H1 (cell line): ENCODE measurements at regions not wholly inside any gene's neighbourhood (a gene's known extent, or its start where the extent isn't known, plus 50 kb on each side); places are given as distances from the start of the nearest gene placed in this dataset.

ENCODE experiments used
- CTCF ChIA-PET: fragments of 300-600 bp; sonication (Branson Sonifier 250); formaldehyde crosslinking; loops from one replicate; lab custom pipeline; 2021; ENCODE audit not compliant: partially characterized antibody; lab: Charles Lee
- POLR2A ChIA-PET: fragments of 300-600 bp; sonication (Branson Sonifier 250); formaldehyde crosslinking; loops from one replicate; lab custom pipeline; 2021; ENCODE audit warnings: inconsistent platforms; ENCODE audit not compliant: partially characterized antibody; lab: Charles Lee
- DNase-seq, 2 experiments: peaks; one replicate each; pipeline versions ENCODE4 v3.0.0 to v3.0.0-alpha.2; 2010 to 2022; ENCODE audit warnings: low spot score in 2 of 2, low read depth in 1 of 2, mixed read lengths in 1 of 2
- FAIRE-seq: peaks from 2 replicates; lab custom pipeline; 2011; peaks lifted over from hg19 to GRCh38; lab: Jason Lieb, UNC
- H2AFZ ChIP-seq: 2 replicates; pipeline ENCODE4 v1.8.1; 2012; ENCODE audit warnings: low read length, inconsistent platforms
- H2AK5ac ChIP-seq: 2 replicates; pipeline ENCODE4 v1.6.1; 2013; ENCODE audit warnings: low read depth, low read length
- H2BK120ac ChIP-seq: replicated peaks from 2 replicates; pipeline ENCODE3; 2013; ENCODE audit warnings: low read depth, low read length, inconsistent platforms
- H2BK12ac ChIP-seq: 2 replicates; pipeline ENCODE4 v1.6.1; 2013; ENCODE audit warnings: low read depth, low read length
- H2BK15ac ChIP-seq: 2 replicates; pipeline ENCODE4 v1.6.1; 2013; ENCODE audit warnings: low read length
- H2BK20ac ChIP-seq: 2 replicates; pipeline ENCODE4 v1.6.1; 2013; ENCODE audit warnings: low read length
- H2BK5ac ChIP-seq: 2 replicates; pipeline ENCODE4 v1.6.1; 2013; ENCODE audit warnings: low read depth, low read length
- H3K14ac ChIP-seq: 2 replicates; pipeline ENCODE4 v1.6.1; 2013; ENCODE audit warnings: inconsistent platforms; ENCODE audit not compliant: insufficient read length
- H3K18ac ChIP-seq: 2 replicates; pipeline ENCODE4 v1.6.1; 2013; ENCODE audit warnings: low read length; ENCODE audit errors: extremely low read depth
- H3K23ac ChIP-seq: 2 replicates; pipeline ENCODE4 v1.6.1; 2013; ENCODE audit warnings: inconsistent platforms; ENCODE audit not compliant: insufficient read length
- H3K23me2 ChIP-seq: 2 replicates; pipeline ENCODE4 v1.6.1; 2013; ENCODE audit warnings: low read depth, low read length
- H3K27ac ChIP-seq: 2 replicates; pipeline ENCODE4 v1.6.1; 2011; ENCODE audit warnings: low read depth, low read length, inconsistent platforms
- H3K27me3 ChIP-seq, 4 experiments: replicated peaks in 1 of 4; 1 replicate in 1 of 4; 2 replicates in 3 of 4; pipeline versions ENCODE4 v1.6.1 to v1.8.1; 2011 to 2013; ENCODE audit warnings: low read length in 3 of 4, mild to moderate bottlenecking in 3 of 4, inconsistent platforms in 2 of 4, mixed read lengths in 2 of 4, moderate library complexity in 1 of 4; ENCODE audit not compliant: control insufficient read depth in 3 of 4, insufficient read depth in 3 of 4; ENCODE audit errors: extremely low read depth in 1 of 4
- H3K36me3 ChIP-seq, 4 experiments: 2 replicates each; pipeline versions ENCODE4 v1.6.1 to v1.8.1; 2011 to 2013; ENCODE audit warnings: mild to moderate bottlenecking in 4 of 4, low read length in 3 of 4, moderate library complexity in 2 of 4, control low read depth in 1 of 4, inconsistent platforms in 1 of 4; ENCODE audit not compliant: insufficient read depth in 4 of 4, control insufficient read depth in 2 of 4
- H3K4ac ChIP-seq: replicated peaks from 2 replicates; pipeline ENCODE3; 2013; ENCODE audit warnings: low read length, low read depth, mixed read lengths, inconsistent platforms; ENCODE audit not compliant: insufficient read length
- H3K4me1 ChIP-seq, 4 experiments: replicated peaks in 1 of 4; 1 replicate in 1 of 4; 2 replicates in 3 of 4; pipeline versions ENCODE4 v1.6.1 to v1.8.1; 2011 to 2013; ENCODE audit warnings: low read length in 3 of 4, inconsistent platforms in 2 of 4, mixed read lengths in 1 of 4; ENCODE audit not compliant: insufficient read depth in 4 of 4, control insufficient read depth in 3 of 4
- H3K4me2 ChIP-seq, 2 experiments: 2 replicates each; pipeline versions ENCODE4 v1.6.1 to v1.8.1; 2011 to 2013; ENCODE audit warnings: low read depth in 2 of 2, low read length in 2 of 2, control low read depth in 1 of 2, inconsistent platforms in 1 of 2, mild to moderate bottlenecking in 1 of 2; ENCODE audit not compliant: insufficient read depth in 1 of 2
- H3K4me3 ChIP-seq, 4 experiments: fragments of 200-600, 300-600 bp in 1 of 4; sonication (generic), shearing (Covaris generic), sonication (Bioruptor Twin) in 1 of 4; 2 replicates each; pipeline versions ENCODE4 v1.5.1 to v1.8.1; 2011 to 2016; ENCODE audit warnings: low read length in 4 of 4, low read depth in 3 of 4, control low read depth in 2 of 4, inconsistent platforms in 2 of 4, mild to moderate bottlenecking in 2 of 4, mixed read lengths in 1 of 4, moderate library complexity in 1 of 4; ENCODE audit not compliant: insufficient read depth in 2 of 4; ENCODE audit errors: extremely low read depth in 1 of 4
- H3K56ac ChIP-seq: replicated peaks from 2 replicates; pipeline ENCODE3; 2013; ENCODE audit warnings: low read depth, mild to moderate bottlenecking, mixed read lengths, low read length, inconsistent platforms; ENCODE audit not compliant: insufficient read length
- H3K79me1 ChIP-seq: 2 replicates; pipeline ENCODE4 v1.6.1; 2013; ENCODE audit warnings: low read depth, low read length, control low read depth
- H3K79me2 ChIP-seq, 2 experiments: 2 replicates each; pipeline versions ENCODE4 v1.6.1 to v1.8.1; 2012 to 2013; ENCODE audit warnings: low read length in 2 of 2, mild to moderate bottlenecking in 2 of 2, inconsistent platforms in 1 of 2; ENCODE audit not compliant: insufficient read depth in 2 of 2, control insufficient read depth in 1 of 2
- H3K9ac ChIP-seq, 4 experiments: replicated peaks in 1 of 4; 1 replicate in 1 of 4; 2 replicates in 3 of 4; pipeline versions ENCODE4 v1.6.1 to v1.8.1; 2011 to 2013; ENCODE audit warnings: low read depth in 3 of 4, low read length in 3 of 4, control low read depth in 2 of 4, mild to moderate bottlenecking in 2 of 4, moderate library complexity in 2 of 4, inconsistent platforms in 1 of 4; ENCODE audit errors: extremely low read depth in 1 of 4
- H3K9me3 ChIP-seq, 2 experiments: 2 replicates each; pipeline versions ENCODE4 v1.6.1 to v1.8.1; 2012 to 2013; ENCODE audit warnings: mild to moderate bottlenecking in 2 of 2, moderate library complexity in 2 of 2, control low read depth in 1 of 2, inconsistent platforms in 1 of 2, low read depth in 1 of 2, low read length in 1 of 2, mixed read lengths in 1 of 2; ENCODE audit not compliant: insufficient read depth in 2 of 2
- H4K20me1 ChIP-seq, 2 experiments: replicated peaks in 1 of 2; 2 replicates each; pipeline versions ENCODE3 to v1.8.1; 2011 to 2013; ENCODE audit warnings: inconsistent platforms in 2 of 2, low read length in 2 of 2, mild to moderate bottlenecking in 1 of 2; ENCODE audit not compliant: insufficient read depth in 2 of 2, control insufficient read depth in 1 of 2
- H4K5ac ChIP-seq: 2 replicates; pipeline ENCODE4 v1.6.1; 2013; ENCODE audit warnings: low read length, low read depth, mixed read lengths, inconsistent platforms; ENCODE audit not compliant: insufficient read length
- H4K8ac ChIP-seq: 2 replicates; pipeline ENCODE4 v1.8.0; 2013; ENCODE audit warnings: mild to moderate bottlenecking, moderate library complexity, low read length, inconsistent platforms; ENCODE audit not compliant: insufficient read depth; ENCODE audit errors: extremely low read depth
- H4K91ac ChIP-seq: replicated peaks from 2 replicates; pipeline ENCODE3; 2013; ENCODE audit warnings: low read length, mixed read lengths, inconsistent platforms; ENCODE audit not compliant: insufficient read length
- JUN ChIP-seq: IDR thresholded peaks from 2 replicates; pipeline ENCODE4 v1.6.1; 2011; ENCODE audit warnings: low read depth, mild to moderate bottlenecking, improper control_type of control experiment, low read length
- KDM5A ChIP-seq: fragments of 200-600 bp; IDR thresholded peaks from 2 replicates; pipeline ENCODE4 v1.7.1; 2012; ENCODE audit warnings: mild to moderate bottlenecking, low read length, inconsistent platforms, mixed read lengths
- SUZ12 ChIP-seq: fragments of 200-600 bp; sonication (generic); IDR thresholded peaks from 2 replicates; pipeline ENCODE4 v1.6.1; 2012; ENCODE audit warnings: mild to moderate bottlenecking, inconsistent platforms, low read length, moderate library complexity, mixed read lengths
- TCF12 ChIP-seq: IDR thresholded peaks from 2 replicates; pipeline ENCODE4 v1.6.1; 2011; ENCODE audit warnings: low read depth, mild to moderate bottlenecking, low read length
- WGBS, 2 experiments: shearing (Covaris generic) in 1 of 2; methylation state at CpG; one replicate each; pipeline versions ENCODE4 v1.1.6 to v1.1.7; 2013 to 2015; ENCODE audit warnings: low lambda C conversion rate in 2 of 2, mixed read lengths in 2 of 2, inconsistent platforms in 1 of 2, low coverage in 1 of 2, missing lambda C conversion rate in 1 of 2; ENCODE audit not compliant: insufficient replicate concordance in 2 of 2, insufficient coverage in 1 of 2, insufficient read length in 1 of 2; ENCODE audit errors: extremely low coverage in 1 of 2, missing lambda C conversion rate in 1 of 2; 5-methylcytosine and 5-hydroxymethylcytosine counted together

DNA sequence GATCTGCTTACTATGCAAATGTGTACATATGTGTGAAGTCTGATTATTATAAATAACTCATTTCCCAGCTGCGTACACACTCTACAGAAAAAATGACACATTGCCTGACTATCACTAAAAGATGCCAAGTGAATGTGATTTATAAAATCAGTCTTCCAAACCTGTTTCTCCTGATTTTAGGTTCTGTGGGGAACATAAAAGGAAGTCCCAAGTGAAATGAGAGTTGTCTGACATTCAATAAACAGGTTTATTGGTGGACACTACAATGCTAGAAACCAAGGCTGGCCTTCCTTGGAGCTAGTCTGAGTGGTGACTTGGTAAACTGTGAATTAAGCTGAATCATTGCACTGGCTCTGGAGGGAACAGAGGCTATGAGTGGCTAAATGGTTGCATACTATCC lies 287.9 kb upstream of the ESRRG start:
- Histone ChIP-seq H3K9ac (no peak overlapping the region), H3K4me1 (no peaks in the 10 kb centered on the region), H3K18ac (no peak overlapping the region), H2BK20ac (no peak overlapping the region; the same call in 1 of the 2 replicates), H3K23ac (no peak overlapping the region), H2BK12ac (no peak overlapping the region), H2AK5ac (no peak overlapping the region), H4K8ac (no peak overlapping the region), H2BK120ac (no peak overlapping the region), H4K91ac (no peak overlapping the region), H3K4ac (no peak overlapping the region), H3K4me3 (no peak overlapping the region), H3K79me2 (no peaks in the 10 kb centered on the region), H3K27ac (no peak overlapping the region), H3K9me3 (no peaks in the 10 kb centered on the region), H3K36me3 (no peaks in the 10 kb centered on the region), H4K5ac (no peak overlapping the region), H3K4me2 (no peak overlapping the region), H3K14ac (no peak overlapping the region), H3K79me1 (no peaks in the 10 kb centered on the region), H2AFZ (no peak overlapping the region), H3K56ac (no peak overlapping the region), H3K27me3 (no peaks in the 10 kb centered on the region), H2BK5ac (no peak overlapping the region), H2BK15ac (no peak overlapping the region), H4K20me1 (no peaks in the 10 kb centered on the region), H3K23me2 (no peaks in the 10 kb centered on the region)
- no peak for FAIRE-seq
- WGBS, 2 experiments: 92% methylated on average over 1 of the region's 1 CpG; no CpG with 5 or more reads in 1 of the 2 experiments
- ChIA-PET CTCF (interaction anchor here (0.7 kb wide), 1 partner anchor 814 kb away, joined by 3 read pairs; no protein-coding TSS in a partner anchor), POLR2A (no interaction called here)
- DNase-seq: no peak
- TF ChIP-seq JUN: no peak
- no peak for TF ChIP-seq TCF12
- no peak for TF ChIP-seq KDM5A
- no peak for TF ChIP-seq SUZ12
